MV-4-11 (cell line): ENCODE measurements at regions not wholly inside any gene's neighbourhood (a gene's known extent, or its start where the extent isn't known, plus 50 kb on each side); places are given as distances from the start of the nearest gene placed in this dataset.
"Not testable (repeated sequence)": the region's sequence is repeated elsewhere in the genome, so short reads cannot be mapped to it uniquely, and the experiment has no call there.

Experiments
- DNase-seq: peaks from one replicate; lab custom pipeline; 2025; lab: John Stamatoyannopoulos, UW

GRCh38 chr7:114279901-114280300 lies 134.7 kb upstream of the FOXP2 start:
- DNase-seq: no peak

- DNase-seq: no peak
Measured at GRCh38 chr7:114273218-114273617, 141.4 kb upstream of the FOXP2 start.

GRCh38 chr7:114269714-114270113 lies 144.9 kb upstream of the FOXP2 start:
- DNase-seq: no peak

- DNase-seq: not testable (repeated sequence)
Measured at GRCh38 chr7:114267550-114267949, 147.1 kb upstream of the FOXP2 start.

GRCh38 chr7:114264023-114264422 lies 150.6 kb upstream of the FOXP2 start:
- no peak for DNase-seq

- DNase-seq: no peak
Measured at GRCh38 chr7:114263219-114263618, 151.4 kb upstream of the FOXP2 start.

- no peak for DNase-seq
Measured at GRCh38 chr7:114255404-114255841, 159.2 kb upstream of the FOXP2 start.

GRCh38 chr7:114243646-114244045 lies 171.0 kb upstream of the FOXP2 start:
- DNase-seq: no peak

- no peak for DNase-seq
Measured at GRCh38 chr7:114242992-114243507, 171.6 kb upstream of the FOXP2 start.

- DNase-seq: no peak
Measured at GRCh38 chr7:114229246-114229645, 185.4 kb upstream of the FOXP2 start.

- no peak for DNase-seq
Measured at GRCh38 chr7:114225784-114226183, 188.8 kb upstream of the FOXP2 start.

GRCh38 chr7:114218283-114218682 lies 196.3 kb upstream of the FOXP2 start:
- no peak for DNase-seq

GRCh38 chr7:114217026-114217806 lies 197.4 kb upstream of the FOXP2 start:
- DNase-seq: no peak

GRCh38 chr7:114214466-114214865 lies 200.1 kb upstream of the FOXP2 start:
- no peak for DNase-seq

- no peak for DNase-seq
Measured at GRCh38 chr7:114212721-114213429, 201.7 kb upstream of the FOXP2 start.

- no peak for DNase-seq
Measured at GRCh38 chr7:114209968-114210367, 204.6 kb upstream of the FOXP2 start.

- DNase-seq: no peak
Measured at GRCh38 chr7:114206688-114207087, 207.9 kb upstream of the FOXP2 start.

GRCh38 chr7:114196517-114196916 lies 218.1 kb upstream of the FOXP2 start:
- no peak for DNase-seq

- no peak for DNase-seq
Measured at GRCh38 chr7:114190387-114190786, 224.2 kb upstream of the FOXP2 start.

- DNase-seq: no peak
Measured at GRCh38 chr7:114183311-114184088, 231.1 kb upstream of the FOXP2 start.

GRCh38 chr7:114182837-114183236 lies 231.8 kb upstream of the FOXP2 start:
- DNase-seq: no peak

GRCh38 chr7:114181280-114181679 lies 233.3 kb upstream of the FOXP2 start:
- DNase-seq: no peak
